ENCODE measurements at regions not wholly inside any gene's neighbourhood (a gene's known extent, or its start where the extent isn't known, plus 50 kb on each side); places are given as distances from the start of the nearest gene placed in this dataset.

GRCh38 chr2:121858369-121858768 is 102.9 kb downstream of the TSN start:
- no peak for TF ChIP-seq CTCF (IDR thresholded peaks at IDR 0.05; ENCODE audit: control extremely low read depth, extremely low read depth, low read depth, missing control alignments)
- no peak for DNase-seq (ENCODE audit: extremely low spot score)
- CTCF ChIA-PET = interaction anchor here (0.9 kb wide), 1 partner anchor 9 kb away, joined by 3 read pairs; no protein-coding TSS in a partner anchor
- POLR2A ChIA-PET = no interaction called here

GRCh38 chr2:121858847-121859246 is 103.4 kb downstream of the TSN start:
- ChIA-PET CTCF (interaction anchor here (0.9 kb wide), 1 partner anchor 9 kb away, joined by 3 read pairs; no protein-coding TSS in a partner anchor), POLR2A (no interaction called here)
- TF ChIP-seq CTCF (IDR thresholded peaks at IDR 0.05; ENCODE audit: control extremely low read depth, extremely low read depth, low read depth, missing control alignments) = no peak
- DNase-seq (ENCODE audit: extremely low spot score) = no peak

GRCh38 chr2:121860033-121860757 is 104.7 kb downstream of the TSN start:
- DNase-seq (ENCODE audit: extremely low spot score) = no peak
- POLR2A ChIA-PET = no interaction called here

GRCh38 chr2:121860758-121861227 is 105.3 kb downstream of the TSN start:
- POLR2A ChIA-PET = no interaction called here
- CTCF ChIA-PET = interaction anchor here (1.3 kb wide), 1 partner anchor 9 kb away, joined by 3 read pairs; no protein-coding TSS in a partner anchor
- no peak for TF ChIP-seq CTCF (IDR thresholded peaks at IDR 0.05; ENCODE audit: control extremely low read depth, extremely low read depth, low read depth, missing control alignments)
- no peak for DNase-seq (ENCODE audit: extremely low spot score)

More at GRCh38 chr2:121860033-121860757, 104.7 kb downstream of the TSN start:
- CTCF ChIA-PET = interaction anchor here (1.3 kb wide), 2 partner anchors 8 to 49 kb away, joined by 3 to 4 read pairs; no protein-coding TSS in a partner anchor
- no peak for TF ChIP-seq CTCF (IDR thresholded peaks at IDR 0.05; ENCODE audit: control extremely low read depth, extremely low read depth, low read depth, missing control alignments)

- CTCF ChIA-PET = no interaction called here
- POLR2A ChIA-PET = no interaction called here
- no peak for DNase-seq (ENCODE audit: extremely low spot score)
- no peak for TF ChIP-seq CTCF (IDR thresholded peaks at IDR 0.05; ENCODE audit: control extremely low read depth, extremely low read depth, low read depth, missing control alignments)
Observed at GRCh38 chr2:121862286-121862685, 106.8 kb downstream of the TSN start.

- POLR2A ChIA-PET = no interaction called here
- CTCF ChIA-PET = no interaction called here
- TF ChIP-seq CTCF (IDR thresholded peaks at IDR 0.05; ENCODE audit: control extremely low read depth, extremely low read depth, low read depth, missing control alignments) = no peak
- no peak for DNase-seq (ENCODE audit: extremely low spot score)
Observed at GRCh38 chr2:121865914-121866313, 110.5 kb downstream of the TSN start.

All from GM10248 (cell line).